Endothelial cell of umbilical vein (primary cell): ENCODE measurements at regions not wholly inside any gene's neighbourhood (a gene's known extent, or its start where the extent isn't known, plus 50 kb on each side); places are given as distances from the start of the nearest gene placed in this dataset.

Experiments
- EZH2 ChIP-seq: IDR thresholded peaks from 2 replicates; pipeline ENCODE4 v1.6.1; 2012; ENCODE audit warnings: borderline replicate concordance, low read depth, mild to moderate bottlenecking, moderate library complexity, low read length, inconsistent platforms; ENCODE audit not compliant: severe bottlenecking
- FOS ChIP-seq: IDR thresholded peaks from 2 replicates; pipeline ENCODE4 v1.6.1; 2011; ENCODE audit warnings: mild to moderate bottlenecking, low read length, moderate library complexity, borderline replicate concordance; ENCODE audit not compliant: insufficient read depth
- POLR2A ChIP-seq: IDR thresholded peaks from 2 replicates; pipeline ENCODE4 v1.6.1; 2012; ENCODE audit warnings: low read depth, mild to moderate bottlenecking, control low read depth, low read length
- POLR2AphosphoS5 ChIP-seq: IDR thresholded peaks from 2 replicates; pipeline ENCODE4 v1.6.1; 2012; ENCODE audit warnings: low read depth, mild to moderate bottlenecking, control low read depth, low read length, moderate library complexity; ENCODE audit not compliant: insufficient read depth
- TF ChIP-seq, protein P1 (sequence below), 2 donors: IDR thresholded peaks; 1 replicate in 1 of 2; 2 replicates in 1 of 2; pipeline ENCODE4 v1.5.1; 2011; ENCODE audit warnings: low read length in 2 of 2, mild to moderate bottlenecking in 2 of 2, moderate library complexity in 2 of 2, control low read depth in 1 of 2, inconsistent platforms in 1 of 2, low read depth in 1 of 2; ENCODE audit not compliant: insufficient read depth in 1 of 2; ENCODE audit errors: extremely low read depth in 1 of 2
- TF ChIP-seq, protein P2 (sequence below): IDR thresholded peaks from 2 replicates; pipeline ENCODE4 v1.6.1; 2011; ENCODE audit not compliant: insufficient read depth, insufficient read length

DNA sequence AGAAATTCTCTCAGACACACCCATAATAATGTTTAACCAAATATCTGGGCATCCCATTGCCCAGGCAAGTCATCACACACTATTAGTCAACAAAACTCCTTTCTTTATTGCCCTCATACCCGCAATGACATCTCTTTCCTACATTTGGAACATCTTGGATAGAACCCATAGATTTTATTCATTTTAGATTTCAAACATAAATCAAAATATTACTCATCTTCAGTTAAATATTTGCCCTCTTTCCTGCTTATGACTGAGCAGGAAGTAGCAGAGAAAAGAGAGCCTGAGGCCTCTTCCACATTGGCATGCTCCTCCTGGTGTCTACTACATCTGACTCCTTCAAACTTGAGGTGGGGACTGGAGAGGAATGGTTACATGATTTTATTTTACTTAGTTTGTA is 592.0 kb downstream of the CHSY3 start:
- TF ChIP-seq, protein P1, sequence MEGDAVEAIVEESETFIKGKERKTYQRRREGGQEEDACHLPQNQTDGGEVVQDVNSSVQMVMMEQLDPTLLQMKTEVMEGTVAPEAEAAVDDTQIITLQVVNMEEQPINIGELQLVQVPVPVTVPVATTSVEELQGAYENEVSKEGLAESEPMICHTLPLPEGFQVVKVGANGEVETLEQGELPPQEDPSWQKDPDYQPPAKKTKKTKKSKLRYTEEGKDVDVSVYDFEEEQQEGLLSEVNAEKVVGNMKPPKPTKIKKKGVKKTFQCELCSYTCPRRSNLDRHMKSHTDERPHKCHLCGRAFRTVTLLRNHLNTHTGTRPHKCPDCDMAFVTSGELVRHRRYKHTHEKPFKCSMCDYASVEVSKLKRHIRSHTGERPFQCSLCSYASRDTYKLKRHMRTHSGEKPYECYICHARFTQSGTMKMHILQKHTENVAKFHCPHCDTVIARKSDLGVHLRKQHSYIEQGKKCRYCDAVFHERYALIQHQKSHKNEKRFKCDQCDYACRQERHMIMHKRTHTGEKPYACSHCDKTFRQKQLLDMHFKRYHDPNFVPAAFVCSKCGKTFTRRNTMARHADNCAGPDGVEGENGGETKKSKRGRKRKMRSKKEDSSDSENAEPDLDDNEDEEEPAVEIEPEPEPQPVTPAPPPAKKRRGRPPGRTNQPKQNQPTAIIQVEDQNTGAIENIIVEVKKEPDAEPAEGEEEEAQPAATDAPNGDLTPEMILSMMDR (IDR thresholded peaks at IDR 0.05; ENCODE audit: extremely low read depth in 1 of 2, insufficient read depth in 1 of 2, low read depth in 1 of 2, low read length in 2 of 2), result no peak
- TF ChIP-seq POLR2AphosphoS5 (no peak), POLR2A (no peak), EZH2 (no peak), FOS (no peak)
- TF ChIP-seq, protein P2, sequence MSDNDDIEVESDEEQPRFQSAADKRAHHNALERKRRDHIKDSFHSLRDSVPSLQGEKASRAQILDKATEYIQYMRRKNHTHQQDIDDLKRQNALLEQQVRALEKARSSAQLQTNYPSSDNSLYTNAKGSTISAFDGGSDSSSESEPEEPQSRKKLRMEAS, result no peak
